H1 (cell line): ENCODE measurements at regions not wholly inside any gene's neighbourhood (a gene's known extent, or its start where the extent isn't known, plus 50 kb on each side); places are given as distances from the start of the nearest gene placed in this dataset.

Experiments used
- CTCF ChIA-PET: fragments of 300-600 bp; sonication (Branson Sonifier 250); formaldehyde crosslinking; loops from one replicate; lab custom pipeline; 2021; ENCODE audit not compliant: partially characterized antibody; lab: Charles Lee
- POLR2A ChIA-PET: fragments of 300-600 bp; sonication (Branson Sonifier 250); formaldehyde crosslinking; loops from one replicate; lab custom pipeline; 2021; ENCODE audit warnings: inconsistent platforms; ENCODE audit not compliant: partially characterized antibody; lab: Charles Lee
- DNase-seq, 2 experiments: peaks; one replicate each; pipeline versions ENCODE4 v3.0.0 to v3.0.0-alpha.2; 2010 to 2022; ENCODE audit warnings: low spot score in 2 of 2, low read depth in 1 of 2, mixed read lengths in 1 of 2
- FAIRE-seq: peaks from 2 replicates; lab custom pipeline; 2011; peaks lifted over from hg19 to GRCh38; lab: Jason Lieb, UNC
- H2AFZ ChIP-seq: 2 replicates; pipeline ENCODE4 v1.8.1; 2012; ENCODE audit warnings: low read length, inconsistent platforms
- H2AK5ac ChIP-seq: 2 replicates; pipeline ENCODE4 v1.6.1; 2013; ENCODE audit warnings: low read depth, low read length
- H2BK120ac ChIP-seq: replicated peaks from 2 replicates; pipeline ENCODE3; 2013; ENCODE audit warnings: low read depth, low read length, inconsistent platforms
- H2BK12ac ChIP-seq: 2 replicates; pipeline ENCODE4 v1.6.1; 2013; ENCODE audit warnings: low read depth, low read length
- H2BK15ac ChIP-seq: 2 replicates; pipeline ENCODE4 v1.6.1; 2013; ENCODE audit warnings: low read length
- H2BK20ac ChIP-seq: 2 replicates; pipeline ENCODE4 v1.6.1; 2013; ENCODE audit warnings: low read length
- H2BK5ac ChIP-seq: 2 replicates; pipeline ENCODE4 v1.6.1; 2013; ENCODE audit warnings: low read depth, low read length
- H3K14ac ChIP-seq: 2 replicates; pipeline ENCODE4 v1.6.1; 2013; ENCODE audit warnings: inconsistent platforms; ENCODE audit not compliant: insufficient read length
- H3K18ac ChIP-seq: 2 replicates; pipeline ENCODE4 v1.6.1; 2013; ENCODE audit warnings: low read length; ENCODE audit errors: extremely low read depth
- H3K23ac ChIP-seq: 2 replicates; pipeline ENCODE4 v1.6.1; 2013; ENCODE audit warnings: inconsistent platforms; ENCODE audit not compliant: insufficient read length
- H3K23me2 ChIP-seq: 2 replicates; pipeline ENCODE4 v1.6.1; 2013; ENCODE audit warnings: low read depth, low read length
- H3K27ac ChIP-seq: 2 replicates; pipeline ENCODE4 v1.6.1; 2011; ENCODE audit warnings: low read depth, low read length, inconsistent platforms
- H3K27me3 ChIP-seq, 4 experiments: replicated peaks in 1 of 4; 1 replicate in 1 of 4; 2 replicates in 3 of 4; pipeline versions ENCODE4 v1.6.1 to v1.8.1; 2011 to 2013; ENCODE audit warnings: low read length in 3 of 4, mild to moderate bottlenecking in 3 of 4, inconsistent platforms in 2 of 4, mixed read lengths in 2 of 4, moderate library complexity in 1 of 4; ENCODE audit not compliant: control insufficient read depth in 3 of 4, insufficient read depth in 3 of 4; ENCODE audit errors: extremely low read depth in 1 of 4
- H3K36me3 ChIP-seq, 4 experiments: 2 replicates each; pipeline versions ENCODE4 v1.6.1 to v1.8.1; 2011 to 2013; ENCODE audit warnings: mild to moderate bottlenecking in 4 of 4, low read length in 3 of 4, moderate library complexity in 2 of 4, control low read depth in 1 of 4, inconsistent platforms in 1 of 4; ENCODE audit not compliant: insufficient read depth in 4 of 4, control insufficient read depth in 2 of 4
- H3K4ac ChIP-seq: replicated peaks from 2 replicates; pipeline ENCODE3; 2013; ENCODE audit warnings: low read length, low read depth, mixed read lengths, inconsistent platforms; ENCODE audit not compliant: insufficient read length
- H3K4me1 ChIP-seq, 4 experiments: replicated peaks in 1 of 4; 1 replicate in 1 of 4; 2 replicates in 3 of 4; pipeline versions ENCODE4 v1.6.1 to v1.8.1; 2011 to 2013; ENCODE audit warnings: low read length in 3 of 4, inconsistent platforms in 2 of 4, mixed read lengths in 1 of 4; ENCODE audit not compliant: insufficient read depth in 4 of 4, control insufficient read depth in 3 of 4
- H3K4me2 ChIP-seq, 2 experiments: 2 replicates each; pipeline versions ENCODE4 v1.6.1 to v1.8.1; 2011 to 2013; ENCODE audit warnings: low read depth in 2 of 2, low read length in 2 of 2, control low read depth in 1 of 2, inconsistent platforms in 1 of 2, mild to moderate bottlenecking in 1 of 2; ENCODE audit not compliant: insufficient read depth in 1 of 2
- H3K4me3 ChIP-seq, 4 experiments: fragments of 200-600, 300-600 bp in 1 of 4; sonication (generic), shearing (Covaris generic), sonication (Bioruptor Twin) in 1 of 4; 2 replicates each; pipeline versions ENCODE4 v1.5.1 to v1.8.1; 2011 to 2016; ENCODE audit warnings: low read length in 4 of 4, low read depth in 3 of 4, control low read depth in 2 of 4, inconsistent platforms in 2 of 4, mild to moderate bottlenecking in 2 of 4, mixed read lengths in 1 of 4, moderate library complexity in 1 of 4; ENCODE audit not compliant: insufficient read depth in 2 of 4; ENCODE audit errors: extremely low read depth in 1 of 4
- H3K56ac ChIP-seq: replicated peaks from 2 replicates; pipeline ENCODE3; 2013; ENCODE audit warnings: low read depth, mild to moderate bottlenecking, mixed read lengths, low read length, inconsistent platforms; ENCODE audit not compliant: insufficient read length
- H3K79me1 ChIP-seq: 2 replicates; pipeline ENCODE4 v1.6.1; 2013; ENCODE audit warnings: low read depth, low read length, control low read depth
- H3K79me2 ChIP-seq, 2 experiments: 2 replicates each; pipeline versions ENCODE4 v1.6.1 to v1.8.1; 2012 to 2013; ENCODE audit warnings: low read length in 2 of 2, mild to moderate bottlenecking in 2 of 2, inconsistent platforms in 1 of 2; ENCODE audit not compliant: insufficient read depth in 2 of 2, control insufficient read depth in 1 of 2
- H3K9ac ChIP-seq, 4 experiments: replicated peaks in 1 of 4; 1 replicate in 1 of 4; 2 replicates in 3 of 4; pipeline versions ENCODE4 v1.6.1 to v1.8.1; 2011 to 2013; ENCODE audit warnings: low read depth in 3 of 4, low read length in 3 of 4, control low read depth in 2 of 4, mild to moderate bottlenecking in 2 of 4, moderate library complexity in 2 of 4, inconsistent platforms in 1 of 4; ENCODE audit errors: extremely low read depth in 1 of 4
- H3K9me3 ChIP-seq, 2 experiments: 2 replicates each; pipeline versions ENCODE4 v1.6.1 to v1.8.1; 2012 to 2013; ENCODE audit warnings: mild to moderate bottlenecking in 2 of 2, moderate library complexity in 2 of 2, control low read depth in 1 of 2, inconsistent platforms in 1 of 2, low read depth in 1 of 2, low read length in 1 of 2, mixed read lengths in 1 of 2; ENCODE audit not compliant: insufficient read depth in 2 of 2
- H4K20me1 ChIP-seq, 2 experiments: replicated peaks in 1 of 2; 2 replicates each; pipeline versions ENCODE3 to v1.8.1; 2011 to 2013; ENCODE audit warnings: inconsistent platforms in 2 of 2, low read length in 2 of 2, mild to moderate bottlenecking in 1 of 2; ENCODE audit not compliant: insufficient read depth in 2 of 2, control insufficient read depth in 1 of 2
- H4K5ac ChIP-seq: 2 replicates; pipeline ENCODE4 v1.6.1; 2013; ENCODE audit warnings: low read length, low read depth, mixed read lengths, inconsistent platforms; ENCODE audit not compliant: insufficient read length
- H4K8ac ChIP-seq: 2 replicates; pipeline ENCODE4 v1.8.0; 2013; ENCODE audit warnings: mild to moderate bottlenecking, moderate library complexity, low read length, inconsistent platforms; ENCODE audit not compliant: insufficient read depth; ENCODE audit errors: extremely low read depth
- H4K91ac ChIP-seq: replicated peaks from 2 replicates; pipeline ENCODE3; 2013; ENCODE audit warnings: low read length, mixed read lengths, inconsistent platforms; ENCODE audit not compliant: insufficient read length
- GTF2F1 ChIP-seq: IDR thresholded peaks from 2 replicates; pipeline ENCODE4 v1.6.1; 2012; ENCODE audit warnings: low read depth, low read length, improper control_type of control experiment, borderline replicate concordance
- HDAC6 ChIP-seq: IDR thresholded peaks from one replicate; pipeline ENCODE4 v1.7.1; 2012; ENCODE audit warnings: low read depth, mild to moderate bottlenecking, inconsistent platforms, low read length, moderate library complexity
- JUND ChIP-seq: IDR thresholded peaks from 2 replicates; pipeline ENCODE4 v1.6.1; 2011; ENCODE audit warnings: mild to moderate bottlenecking, improper control_type of control experiment, low read length
- NRF1 ChIP-seq: IDR thresholded peaks from 2 replicates; pipeline ENCODE4 v1.6.1; 2011; ENCODE audit warnings: mild to moderate bottlenecking, low read depth, low read length, improper control_type of control experiment
- PHF8 ChIP-seq: fragments of 200-600 bp; sonication (generic); conservative IDR thresholded peaks from 2 replicates; pipeline ENCODE4 v1.7.1; 2012; ENCODE audit warnings: low read depth, mild to moderate bottlenecking, inconsistent platforms, low read length, moderate library complexity
- POLR2A ChIP-seq, 2 experiments: IDR thresholded peaks; 1 replicate in 1 of 2; 2 replicates in 1 of 2; pipeline ENCODE4 v1.6.1; 2011; ENCODE audit warnings: low read depth in 2 of 2, low read length in 2 of 2, mild to moderate bottlenecking in 2 of 2; ENCODE audit errors: control extremely low read depth in 1 of 2
- RAD21 ChIP-seq, 2 experiments: IDR thresholded peaks in 1 of 2; conservative IDR thresholded peaks in 1 of 2; 2 replicates each; pipeline ENCODE4 v1.6.1; 2011; ENCODE audit warnings: low read depth in 2 of 2, low read length in 2 of 2, improper control_type of control experiment in 1 of 2, inconsistent platforms in 1 of 2, mild to moderate bottlenecking in 1 of 2, moderate library complexity in 1 of 2
- SP1 ChIP-seq: IDR thresholded peaks from 2 replicates; pipeline ENCODE4 v1.6.1; 2011; ENCODE audit warnings: low read depth, low read length
- SP2 ChIP-seq: IDR thresholded peaks from 2 replicates; pipeline ENCODE4 v1.6.1; 2012; ENCODE audit warnings: mild to moderate bottlenecking, low read length, inconsistent platforms
- SP4 ChIP-seq: IDR thresholded peaks from 2 replicates; pipeline ENCODE4 v1.6.1; 2012; ENCODE audit warnings: low read length, inconsistent platforms
- TAF7 ChIP-seq: optimal IDR thresholded peaks from 2 replicates; pipeline ENCODE3; 2011; ENCODE audit warnings: low read depth, mild to moderate bottlenecking, inconsistent platforms, low read length, moderate library complexity, borderline replicate concordance
- ZNF274 ChIP-seq: IDR thresholded peaks from 2 replicates; pipeline ENCODE4 v1.7.0; 2012; ENCODE audit warnings: low read length, borderline replicate concordance; ENCODE audit errors: extremely low read depth
- WGBS, 2 experiments: shearing (Covaris generic) in 1 of 2; methylation state at CpG; one replicate each; pipeline versions ENCODE4 v1.1.6 to v1.1.7; 2013 to 2015; ENCODE audit warnings: low lambda C conversion rate in 2 of 2, mixed read lengths in 2 of 2, inconsistent platforms in 1 of 2, low coverage in 1 of 2, missing lambda C conversion rate in 1 of 2; ENCODE audit not compliant: insufficient replicate concordance in 2 of 2, insufficient coverage in 1 of 2, insufficient read length in 1 of 2; ENCODE audit errors: extremely low coverage in 1 of 2, missing lambda C conversion rate in 1 of 2; 5-methylcytosine and 5-hydroxymethylcytosine counted together

DNA sequence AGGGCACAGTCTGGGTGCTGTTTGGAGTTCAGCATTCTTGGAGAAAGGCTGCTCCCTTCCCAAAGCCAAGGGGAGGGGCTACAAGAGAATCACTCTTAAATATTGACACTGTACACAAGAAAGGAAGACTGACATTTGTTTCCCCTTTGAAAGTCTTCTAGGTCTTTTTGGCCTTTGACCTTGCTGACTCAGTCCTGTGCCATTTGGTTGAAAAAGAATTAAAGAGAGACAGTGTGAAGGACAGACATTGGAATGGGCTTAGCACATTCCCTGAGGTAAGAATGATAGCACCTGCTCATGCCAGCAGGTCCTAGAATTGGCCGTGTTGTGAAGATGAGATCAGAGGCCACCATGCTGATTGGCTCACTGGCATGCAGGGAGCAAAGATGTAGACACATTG lies 271.4 kb upstream of the ZNF608 start:
- no peaks in the 10 kb centered on the region for H3K9me3 ChIP-seq
- H3K4ac ChIP-seq = no peak overlapping the region
- H3K9ac ChIP-seq = no peak overlapping the region
- FAIRE-seq (no peak), DNase-seq (no peak)
- no peak overlapping the region for H3K23ac ChIP-seq
- no peaks in the 10 kb centered on the region; a peak in 1 of 7 replicates for H3K4me1 ChIP-seq
- no peak overlapping the region; the same call in 1 of the 2 replicates for H2AK5ac ChIP-seq
- H3K79me1 ChIP-seq = no peaks in the 10 kb centered on the region
- ChIA-PET CTCF (no interaction called here), POLR2A (no interaction called here)
- H3K27me3 ChIP-seq = no peaks in the 10 kb centered on the region
- no peak overlapping the region for H3K4me2 ChIP-seq
- H4K8ac ChIP-seq = no peak overlapping the region
- no peak overlapping the region for H2BK15ac ChIP-seq
- H3K27ac ChIP-seq = no peak overlapping the region
- H3K14ac ChIP-seq = no peak overlapping the region
- H2BK120ac ChIP-seq = no peak overlapping the region
- no peak overlapping the region for H3K18ac ChIP-seq
- H3K23me2 ChIP-seq = no peaks in the 10 kb centered on the region
- H2BK12ac ChIP-seq = peak overlapping the region; percentile 51; the same call in 1 of the 2 replicates
- no peak overlapping the region for H4K91ac ChIP-seq
- no peaks in the 10 kb centered on the region for H3K36me3 ChIP-seq
- H3K4me3 ChIP-seq = no peak overlapping the region
- TF ChIP-seq TAF7 = no peak
- TF ChIP-seq SP1 = no peak
- no peak for TF ChIP-seq RAD21 (IDR thresholded peaks at IDR 0.05 in 1 of 2, conservative IDR thresholded peaks at IDR 0.05 in 1 of 2; ENCODE audit: low read depth in 2 of 2, low read length in 2 of 2)
- no peak for TF ChIP-seq GTF2F1
- no peak for TF ChIP-seq JUND
- TF ChIP-seq ZNF274 = no peak
- no peak for TF ChIP-seq POLR2A (IDR thresholded peaks at IDR 0.05; ENCODE audit: control extremely low read depth in 1 of 2, low read depth in 2 of 2, low read length in 2 of 2)
- no peak for TF ChIP-seq NRF1
- TF ChIP-seq SP2 = no peak
- TF ChIP-seq PHF8 = no peak
- no peak for TF ChIP-seq HDAC6
- TF ChIP-seq SP4 = no peak
- H4K5ac ChIP-seq = no peak overlapping the region
- 89% methylated on average over 1 of the region's 1 CpG; no CpG with 5 or more reads in 1 of the 2 experiments for WGBS, 2 experiments
- H3K79me2 ChIP-seq = no peaks in the 10 kb centered on the region
- H2AFZ ChIP-seq = no peak overlapping the region
- H2BK5ac ChIP-seq = peak overlapping the region; percentile 26; the same call in 1 of the 2 replicates
- no peaks in the 10 kb centered on the region for H4K20me1 ChIP-seq
- H2BK20ac ChIP-seq = no peak overlapping the region
- H3K56ac ChIP-seq = no peak overlapping the region
